Pancreas (tissue), 10 donors: ENCODE measurements at regions not wholly inside any gene's neighbourhood (a gene's known extent, or its start where the extent isn't known, plus 50 kb on each side); places are given as distances from the start of the nearest gene placed in this dataset.

ENCODE experiments used
- ATAC-seq, 4 donors: fragments of 200-7000 bp; cut with Tn5 transposase; one replicate each; pipeline versions ENCODE4 v1.8.0 to v1.9.1; 2020; ENCODE audit warnings: mild to moderate bottlenecking in 4 of 4, moderate library complexity in 4 of 4
- DNase-seq, 6 donors: peaks; one replicate each; pipeline ENCODE4 v3.0.0-alpha.2; 2020
- FAIRE-seq: peaks from 2 replicates; lab custom pipeline; 2012; peaks lifted over from hg19 to GRCh38; lab: Jason Lieb, UNC
- H3K27ac ChIP-seq, 4 donors: fragments of 200-600 bp; sonication (generic); 1 replicate in 3 of 4; 2 replicates in 1 of 4; pipeline versions ENCODE4 v1.5.0 to v1.8.0; 2020
- H3K27me3 ChIP-seq, 4 donors: fragments of 200-600 bp; one replicate each; pipeline ENCODE4 v1.8.0; 2021
- H3K36me3 ChIP-seq, 3 donors: fragments of 200-600 bp; sonication (generic) in 1 of 3; one replicate each; pipeline versions ENCODE4 v1.5.0 to v1.8.0; 2020 to 2021
- H3K4me1 ChIP-seq, 3 donors: fragments of 200-600 bp; one replicate each; pipeline ENCODE4 v1.8.0; 2021
- H3K4me3 ChIP-seq, 4 donors: fragments of 200-600 bp; sonication (generic) in 2 of 4; one replicate each; pipeline versions ENCODE4 v1.5.0 to v1.8.0; 2020 to 2021
- H3K9me3 ChIP-seq, 4 donors: fragments of 200-600 bp; one replicate each; pipeline ENCODE4 v1.8.0; 2021
- CTCF ChIP-seq, 4 donors: fragments of 200-600 bp; sonication (generic) in 3 of 4; IDR thresholded peaks; one replicate each; pipeline versions ENCODE4 v1.5.0 to v1.8.0; 2021; ENCODE audit warnings: antibody characterized with exemption in 4 of 4
- WGBS, 2 donors: extraction: QIAGEN DNeasy Blood & Tissue Kit; methylation state at CpG; one replicate each; pipeline ENCODE4 v1.1.7; 2013; 5-methylcytosine and 5-hydroxymethylcytosine counted together
- intact Hi-C, 3 donors: fragments of 100-400 bp; cut with DNase I; formaldehyde crosslinking; loops; one replicate each; pipeline versions ENCODE4 v1.11.1 to v1.14.2; 2022
- donor health status: healthy with polysubstance abuse.
- donor health status: DM: no; HTN: no; CAD: no; lungs with moderate emphysema.
- donor health status: DM: no; HTN: no; CAD: no.
- donor health status: control.
- donor health status: control.
- donor health status: Bipolar disorder and iron deficiency.
- donor health status: DM: yes; HTN: yes; CAD: no.
- donor health status: DM: no; HTN: no; CAD: no.
- donor health status: DM: no; HTN: no; CAD: no.
- donor health status: DM: yes; HTN: yes; CAD: no.

GRCh38 chr7:86207740-86208139 is 436.0 kb upstream of the GRM3 start:
- no peaks in the 10 kb centered on the region for H3K9me3 ChIP-seq
- no peaks in the 10 kb centered on the region for H3K36me3 ChIP-seq
- H3K4me3 ChIP-seq: no peak overlapping the region
- FAIRE-seq: no peak
- H3K4me1 ChIP-seq: no peaks in the 10 kb centered on the region
- no peaks in the 10 kb centered on the region for H3K27me3 ChIP-seq
- ATAC-seq: no peak
- H3K27ac ChIP-seq: no peak overlapping the region
- WGBS, 2 donors: 81 to 91% methylated on average over 3 of the region's 3 CpGs
- DNase-seq: no peak
- no peak for TF ChIP-seq CTCF (IDR thresholded peaks at IDR 0.05)
- intact Hi-C loops: no loop called here

GRCh38 chr7:86202833-86203232 is 440.9 kb upstream of the GRM3 start:
- no peaks in the 10 kb centered on the region for H3K4me1 ChIP-seq
- TF ChIP-seq CTCF (IDR thresholded peaks at IDR 0.05): no peak
- no peak for FAIRE-seq
- intact Hi-C loops: no loop called here
- no peaks in the 10 kb centered on the region for H3K27me3 ChIP-seq
- H3K4me3 ChIP-seq: no peak overlapping the region
- no peak for ATAC-seq
- H3K36me3 ChIP-seq: no peaks in the 10 kb centered on the region
- no peak overlapping the region for H3K27ac ChIP-seq
- DNase-seq: no peak
- H3K9me3 ChIP-seq: no peaks in the 10 kb centered on the region
- WGBS, 2 donors: 42 to 43% methylated on average over 3 of the region's 3 CpGs

- no peak for TF ChIP-seq CTCF (IDR thresholded peaks at IDR 0.05)
- no peak overlapping the region for H3K27ac ChIP-seq
- H3K27me3 ChIP-seq: no peaks in the 10 kb centered on the region
- H3K36me3 ChIP-seq: no peaks in the 10 kb centered on the region
- DNase-seq: peak in 1 of 6 donors; percentile 31
- no peaks in the 10 kb centered on the region for H3K9me3 ChIP-seq
- no peaks in the 10 kb centered on the region for H3K4me1 ChIP-seq
- 83 to 90% methylated on average over 5 of the region's 5 CpGs for WGBS, 2 donors
- no peak for FAIRE-seq
- intact Hi-C loops: no loop called here
- ATAC-seq: no peak
- H3K4me3 ChIP-seq: no peak overlapping the region
Observed at GRCh38 chr7:86201767-86202166, 441.9 kb upstream of the GRM3 start.

- Histone ChIP-seq H3K27me3 (no peaks in the 10 kb centered on the region), H3K9me3 (no peaks in the 10 kb centered on the region), H3K4me1 (no peaks in the 10 kb centered on the region), H3K36me3 (no peaks in the 10 kb centered on the region), H3K4me3 (no peak overlapping the region), H3K27ac (no peak overlapping the region)
- 41 to 48% methylated on average over 3 of the region's 3 CpGs for WGBS, 2 donors
- intact Hi-C loops: no loop called here
- no peak for FAIRE-seq
- no peak for ATAC-seq
- no peak for TF ChIP-seq CTCF (IDR thresholded peaks at IDR 0.05)
- no peak for DNase-seq
Observed at GRCh38 chr7:86199881-86200614, 443.7 kb upstream of the GRM3 start.

- Histone ChIP-seq H3K27me3 (no peaks in the 10 kb centered on the region), H3K36me3 (no peaks in the 10 kb centered on the region), H3K27ac (no peak overlapping the region), H3K4me1 (no peaks in the 10 kb centered on the region), H3K4me3 (no peak overlapping the region), H3K9me3 (no peaks in the 10 kb centered on the region)
- no peak for ATAC-seq
- TF ChIP-seq CTCF (IDR thresholded peaks at IDR 0.05): no peak
- intact Hi-C loops: no loop called here
- no peak for DNase-seq
- FAIRE-seq: no peak
Observed at GRCh38 chr7:86190351-86190750, 453.4 kb upstream of the GRM3 start.
